ENCODE measurements at regions not wholly inside any gene's neighbourhood (a gene's known extent, or its start where the extent isn't known, plus 50 kb on each side); places are given as distances from the start of the nearest gene placed in this dataset.

DNA sequence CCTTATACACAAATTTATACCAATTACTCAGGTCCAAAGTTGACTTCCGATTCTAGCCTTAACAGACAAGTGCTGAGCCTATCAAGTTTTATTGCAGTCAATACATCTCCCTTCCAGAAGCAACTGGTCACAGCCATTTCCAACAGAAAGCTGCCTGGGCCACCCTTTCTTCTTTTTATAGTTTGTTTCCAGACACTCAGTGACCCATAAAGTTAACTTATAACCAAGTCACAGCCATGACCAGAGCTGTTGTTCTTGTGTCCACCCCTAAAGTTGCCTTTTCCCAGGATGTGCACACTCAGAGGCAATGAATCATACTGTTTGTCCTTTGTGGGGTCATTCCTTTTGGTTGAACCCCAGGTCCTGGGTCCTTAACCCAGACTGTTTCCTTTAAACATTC, 89.9 kb downstream of the CD83 start:
- TF ChIP-seq TAF1 (IDR thresholded peaks at IDR 0.05; ENCODE audit: borderline replicate concordance, insufficient read depth, low read length) (no peak), SIN3A (IDR thresholded peaks at IDR 0.05; ENCODE audit: borderline replicate concordance, insufficient read depth, low read length) (no peak)
- TF ChIP-seq, protein P1, sequence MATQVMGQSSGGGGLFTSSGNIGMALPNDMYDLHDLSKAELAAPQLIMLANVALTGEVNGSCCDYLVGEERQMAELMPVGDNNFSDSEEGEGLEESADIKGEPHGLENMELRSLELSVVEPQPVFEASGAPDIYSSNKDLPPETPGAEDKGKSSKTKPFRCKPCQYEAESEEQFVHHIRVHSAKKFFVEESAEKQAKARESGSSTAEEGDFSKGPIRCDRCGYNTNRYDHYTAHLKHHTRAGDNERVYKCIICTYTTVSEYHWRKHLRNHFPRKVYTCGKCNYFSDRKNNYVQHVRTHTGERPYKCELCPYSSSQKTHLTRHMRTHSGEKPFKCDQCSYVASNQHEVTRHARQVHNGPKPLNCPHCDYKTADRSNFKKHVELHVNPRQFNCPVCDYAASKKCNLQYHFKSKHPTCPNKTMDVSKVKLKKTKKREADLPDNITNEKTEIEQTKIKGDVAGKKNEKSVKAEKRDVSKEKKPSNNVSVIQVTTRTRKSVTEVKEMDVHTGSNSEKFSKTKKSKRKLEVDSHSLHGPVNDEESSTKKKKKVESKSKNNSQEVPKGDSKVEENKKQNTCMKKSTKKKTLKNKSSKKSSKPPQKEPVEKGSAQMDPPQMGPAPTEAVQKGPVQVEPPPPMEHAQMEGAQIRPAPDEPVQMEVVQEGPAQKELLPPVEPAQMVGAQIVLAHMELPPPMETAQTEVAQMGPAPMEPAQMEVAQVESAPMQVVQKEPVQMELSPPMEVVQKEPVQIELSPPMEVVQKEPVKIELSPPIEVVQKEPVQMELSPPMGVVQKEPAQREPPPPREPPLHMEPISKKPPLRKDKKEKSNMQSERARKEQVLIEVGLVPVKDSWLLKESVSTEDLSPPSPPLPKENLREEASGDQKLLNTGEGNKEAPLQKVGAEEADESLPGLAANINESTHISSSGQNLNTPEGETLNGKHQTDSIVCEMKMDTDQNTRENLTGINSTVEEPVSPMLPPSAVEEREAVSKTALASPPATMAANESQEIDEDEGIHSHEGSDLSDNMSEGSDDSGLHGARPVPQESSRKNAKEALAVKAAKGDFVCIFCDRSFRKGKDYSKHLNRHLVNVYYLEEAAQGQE (IDR thresholded peaks at IDR 0.05; ENCODE audit: insufficient read depth in 1 of 2, low read depth in 2 of 2, low read length in 2 of 2): no peak

DNA sequence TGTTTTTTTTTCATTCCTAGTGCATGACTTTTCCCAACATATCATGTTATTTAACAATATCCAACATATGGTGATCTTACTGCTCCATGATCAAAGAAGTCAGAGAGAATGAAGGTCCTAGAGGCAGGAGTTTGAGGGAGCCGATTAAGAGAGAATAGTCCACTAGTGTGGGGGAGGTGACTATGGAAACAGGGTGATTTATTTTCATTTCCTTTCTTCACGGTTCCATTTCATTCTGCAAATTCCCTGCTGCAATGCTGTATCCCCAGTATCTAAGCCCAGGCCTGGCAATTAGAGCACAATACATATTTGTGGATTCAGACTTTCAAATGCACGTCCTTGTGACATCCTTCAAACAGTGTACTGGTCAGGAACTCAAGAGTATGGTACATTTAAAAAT, 91.4 kb downstream of the CD83 start:
- TF ChIP-seq FOXP2 (optimal IDR thresholded peaks at IDR 0.05; ENCODE audit: borderline replicate concordance, extremely low read depth, extremely low read length, insufficient read depth) (no peak), POLR2AphosphoS5 (IDR thresholded peaks at IDR 0.05; ENCODE audit: low read depth, low read length) (no peak), TAF1 (IDR thresholded peaks at IDR 0.05; ENCODE audit: borderline replicate concordance, insufficient read depth, low read length) (no peak), SIN3A (IDR thresholded peaks at IDR 0.05; ENCODE audit: borderline replicate concordance, insufficient read depth, low read length) (no peak)
- TF ChIP-seq, protein P1 (IDR thresholded peaks at IDR 0.05; ENCODE audit: insufficient read depth in 1 of 2, low read depth in 2 of 2, low read length in 2 of 2): no peak

DNA sequence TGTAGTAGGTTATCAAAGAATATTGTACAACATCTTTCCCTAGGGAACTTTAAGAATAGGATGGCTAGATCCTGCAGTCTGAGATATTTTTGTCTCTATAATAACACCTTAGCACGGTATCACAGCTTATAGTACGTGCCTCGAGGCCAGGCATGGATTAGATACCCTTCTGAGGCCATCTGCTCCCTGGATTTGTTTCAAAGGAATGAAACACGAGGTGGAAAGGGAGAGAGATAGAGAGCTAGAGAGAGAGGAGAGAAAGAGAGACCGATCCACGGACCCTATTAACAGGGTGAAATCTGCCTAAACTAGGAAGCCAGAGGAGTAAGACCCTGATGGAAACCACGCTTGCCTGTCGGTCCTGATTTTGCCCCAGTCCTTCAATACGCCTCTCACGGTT, 92.5 kb downstream of the CD83 start:
- TF ChIP-seq TAF1 (IDR thresholded peaks at IDR 0.05; ENCODE audit: borderline replicate concordance, insufficient read depth, low read length) (no peak), SIN3A (IDR thresholded peaks at IDR 0.05; ENCODE audit: borderline replicate concordance, insufficient read depth, low read length) (no peak), FOXP2 (optimal IDR thresholded peaks at IDR 0.05; ENCODE audit: borderline replicate concordance, extremely low read depth, extremely low read length, insufficient read depth) (no peak), POLR2AphosphoS5 (IDR thresholded peaks at IDR 0.05; ENCODE audit: low read depth, low read length) (no peak)
- TF ChIP-seq, protein P1 (IDR thresholded peaks at IDR 0.05; ENCODE audit: insufficient read depth in 1 of 2, low read depth in 2 of 2, low read length in 2 of 2): no peak

DNA sequence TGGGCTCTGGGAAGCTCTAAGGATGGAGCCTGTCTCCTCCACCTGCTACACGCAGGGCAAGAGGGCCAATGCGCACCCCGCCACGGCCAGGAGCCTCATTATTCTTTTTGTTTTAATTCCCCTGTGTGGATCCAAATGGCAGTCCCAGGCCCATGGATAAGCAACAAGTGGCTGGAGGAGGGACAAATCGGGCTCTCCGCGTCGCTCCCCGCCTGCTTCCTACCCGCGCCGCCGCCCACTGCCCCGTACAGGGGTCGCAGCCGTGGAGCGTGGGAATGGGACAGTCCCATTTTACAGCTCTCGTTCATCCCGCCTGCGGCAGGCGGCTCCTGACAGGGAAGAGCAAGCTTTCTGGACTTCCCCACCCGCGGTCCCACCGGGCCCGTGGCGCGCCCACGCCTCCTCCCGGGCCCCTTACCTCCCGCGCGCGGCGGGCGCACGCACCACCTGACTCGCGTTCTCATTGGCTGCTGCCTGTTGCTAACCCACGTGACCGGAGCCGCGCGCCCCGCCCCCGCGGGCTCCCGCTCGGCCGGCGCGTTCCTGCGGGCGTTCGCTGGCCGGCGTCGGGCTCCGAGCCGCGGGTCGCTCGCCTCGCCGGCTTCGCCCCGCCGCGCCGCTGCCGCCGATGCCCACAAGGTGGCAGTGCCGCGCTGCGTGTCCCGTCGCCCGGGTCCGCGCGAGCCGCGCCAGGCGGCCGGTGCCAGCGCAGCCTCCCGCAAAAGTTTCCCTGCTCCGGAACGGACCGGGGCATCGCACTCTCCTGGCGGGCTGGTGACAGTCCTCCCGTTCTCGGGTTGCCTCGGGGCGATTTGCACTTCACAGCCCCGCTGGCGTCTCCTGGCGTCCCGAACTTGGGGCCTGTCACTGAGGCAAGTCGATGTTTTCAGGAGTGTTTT, 93.3 kb downstream of the CD83 start:
- TF ChIP-seq, protein P1 (IDR thresholded peaks at IDR 0.05; ENCODE audit: insufficient read depth in 1 of 2, low read depth in 2 of 2, low read length in 2 of 2): no peak
- TF ChIP-seq SIN3A (IDR thresholded peaks at IDR 0.05; ENCODE audit: borderline replicate concordance, insufficient read depth, low read length) (no peak), POLR2AphosphoS5 (IDR thresholded peaks at IDR 0.05; ENCODE audit: low read depth, low read length) (peak; percentile 30; the same call in 1 of the 2 replicates), TAF1 (IDR thresholded peaks at IDR 0.05; ENCODE audit: borderline replicate concordance, insufficient read depth, low read length) (no peak), FOXP2 (optimal IDR thresholded peaks at IDR 0.05; ENCODE audit: borderline replicate concordance, extremely low read depth, extremely low read length, insufficient read depth) (peak; percentile 81)
